Pancreas (tissue), 10 donors: ENCODE measurements at regions not wholly inside any gene's neighbourhood (a gene's known extent, or its start where the extent isn't known, plus 50 kb on each side); places are given as distances from the start of the nearest gene placed in this dataset.

Experiments used
- ATAC-seq, 4 donors: fragments of 200-7000 bp; cut with Tn5 transposase; one replicate each; pipeline versions ENCODE4 v1.8.0 to v1.9.1; 2020; ENCODE audit warnings: mild to moderate bottlenecking in 4 of 4, moderate library complexity in 4 of 4
- DNase-seq, 6 donors: peaks; one replicate each; pipeline ENCODE4 v3.0.0-alpha.2; 2020
- FAIRE-seq: peaks from 2 replicates; lab custom pipeline; 2012; peaks lifted over from hg19 to GRCh38; lab: Jason Lieb, UNC
- H3K27ac ChIP-seq, 4 donors: fragments of 200-600 bp; sonication (generic); 1 replicate in 3 of 4; 2 replicates in 1 of 4; pipeline versions ENCODE4 v1.5.0 to v1.8.0; 2020
- H3K27me3 ChIP-seq, 4 donors: fragments of 200-600 bp; one replicate each; pipeline ENCODE4 v1.8.0; 2021
- H3K36me3 ChIP-seq, 3 donors: fragments of 200-600 bp; sonication (generic) in 1 of 3; one replicate each; pipeline versions ENCODE4 v1.5.0 to v1.8.0; 2020 to 2021
- H3K4me1 ChIP-seq, 3 donors: fragments of 200-600 bp; one replicate each; pipeline ENCODE4 v1.8.0; 2021
- H3K4me3 ChIP-seq, 4 donors: fragments of 200-600 bp; sonication (generic) in 2 of 4; one replicate each; pipeline versions ENCODE4 v1.5.0 to v1.8.0; 2020 to 2021
- H3K9me3 ChIP-seq, 4 donors: fragments of 200-600 bp; one replicate each; pipeline ENCODE4 v1.8.0; 2021
- CTCF ChIP-seq, 4 donors: fragments of 200-600 bp; sonication (generic) in 3 of 4; IDR thresholded peaks; one replicate each; pipeline versions ENCODE4 v1.5.0 to v1.8.0; 2021; ENCODE audit warnings: antibody characterized with exemption in 4 of 4
- WGBS, 2 donors: extraction: QIAGEN DNeasy Blood & Tissue Kit; methylation state at CpG; one replicate each; pipeline ENCODE4 v1.1.7; 2013; 5-methylcytosine and 5-hydroxymethylcytosine counted together
- intact Hi-C, 3 donors: fragments of 100-400 bp; cut with DNase I; formaldehyde crosslinking; loops; one replicate each; pipeline versions ENCODE4 v1.11.1 to v1.14.2; 2022
- donor health status: healthy with polysubstance abuse.
- donor health status: DM: no; HTN: no; CAD: no; lungs with moderate emphysema.
- donor health status: DM: no; HTN: no; CAD: no.
- donor health status: control.
- donor health status: control.
- donor health status: Bipolar disorder and iron deficiency.
- donor health status: DM: yes; HTN: yes; CAD: no.
- donor health status: DM: no; HTN: no; CAD: no.
- donor health status: DM: no; HTN: no; CAD: no.
- donor health status: DM: yes; HTN: yes; CAD: no.

GRCh38 chr15:96184297-96184696, 146.2 kb upstream of the NR2F2 start:
- Histone ChIP-seq H3K9me3 (no peaks in the 10 kb centered on the region), H3K4me3 (no peak overlapping the region), H3K36me3 (no peaks in the 10 kb centered on the region), H3K27ac (peak overlapping the region in 2 of 4 donors; percentile 24 to 60), H3K27me3 (no peaks in the 10 kb centered on the region), H3K4me1 (peaks cover 6 to 11% (median 9%) of the 10 kb centered on the region in 3 donors)
- peak; percentile 28 to 65 (median 52) for ATAC-seq
- FAIRE-seq, result no peak
- WGBS, 2 donors, result 29 to 34% methylated on average over 2 of the region's 2 CpGs
- TF ChIP-seq CTCF (IDR thresholded peaks at IDR 0.05), result no peak
- no peak for DNase-seq
- intact Hi-C loops, result no loop called here

- Histone ChIP-seq H3K36me3 (no peaks in the 10 kb centered on the region), H3K4me1 (peaks cover 6 to 11% (median 9%) of the 10 kb centered on the region in 3 donors), H3K27ac (no peak overlapping the region), H3K4me3 (no peak overlapping the region), H3K9me3 (no peaks in the 10 kb centered on the region), H3K27me3 (no peaks in the 10 kb centered on the region)
- no peak for TF ChIP-seq CTCF (IDR thresholded peaks at IDR 0.05)
- 95 to 97% methylated on average over 4 of the region's 4 CpGs for WGBS, 2 donors
- no peak for ATAC-seq
- intact Hi-C loops, result no loop called here
- no peak for DNase-seq
- FAIRE-seq, result no peak
Measured at GRCh38 chr15:96186105-96186504, 144.4 kb upstream of the NR2F2 start.

- no peak overlapping the region for H3K4me3 ChIP-seq
- DNase-seq (no peak), FAIRE-seq (no peak), ATAC-seq (no peak)
- no peaks in the 10 kb centered on the region for H3K27me3 ChIP-seq
- H3K36me3 ChIP-seq, result no peaks in the 10 kb centered on the region
- WGBS, 2 donors, result 82 to 84% methylated on average over 10 of the region's 10 CpGs
- intact Hi-C loops, result no loop called here
- H3K27ac ChIP-seq, result no peak overlapping the region
- H3K9me3 ChIP-seq, result no peaks in the 10 kb centered on the region
- H3K4me1 ChIP-seq, result peaks cover 6 to 11% (median 9%) of the 10 kb centered on the region in 3 donors
- no peak for TF ChIP-seq CTCF (IDR thresholded peaks at IDR 0.05)
Measured at GRCh38 chr15:96187341-96188305, 142.9 kb upstream of the NR2F2 start.

GRCh38 chr15:96197721-96198120, 132.8 kb upstream of the NR2F2 start:
- 90 to 95% methylated on average over 1 of the region's 1 CpG for WGBS, 2 donors
- TF ChIP-seq CTCF (IDR thresholded peaks at IDR 0.05), result no peak
- no peak for DNase-seq
- Histone ChIP-seq H3K27me3 (no peaks in the 10 kb centered on the region), H3K27ac (no peak overlapping the region), H3K4me3 (no peak overlapping the region), H3K9me3 (no peaks in the 10 kb centered on the region), H3K4me1 (no peaks in the 10 kb centered on the region), H3K36me3 (no peaks in the 10 kb centered on the region)
- intact Hi-C loops, result no loop called here
- ATAC-seq, result no peak
- FAIRE-seq, result no peak

- TF ChIP-seq CTCF (IDR thresholded peaks at IDR 0.05), result no peak
- DNase-seq, result no peak
- H3K9me3 ChIP-seq, result no peaks in the 10 kb centered on the region
- no peak overlapping the region for H3K4me3 ChIP-seq
- no peaks in the 10 kb centered on the region for H3K4me1 ChIP-seq
- no peak overlapping the region for H3K27ac ChIP-seq
- intact Hi-C loops, result no loop called here
- no peak for ATAC-seq
- no peak for FAIRE-seq
- H3K36me3 ChIP-seq, result no peaks in the 10 kb centered on the region
- no peaks in the 10 kb centered on the region for H3K27me3 ChIP-seq
Measured at GRCh38 chr15:96199111-96199510, 131.4 kb upstream of the NR2F2 start.
